ENCODE measurements at regions not wholly inside any gene's neighbourhood (a gene's known extent, or its start where the extent isn't known, plus 50 kb on each side); places are given as distances from the start of the nearest gene placed in this dataset.
"Not testable (repeated sequence)": the region's sequence is repeated elsewhere in the genome, so short reads cannot be mapped to it uniquely, and the experiment has no call there.

DNA sequence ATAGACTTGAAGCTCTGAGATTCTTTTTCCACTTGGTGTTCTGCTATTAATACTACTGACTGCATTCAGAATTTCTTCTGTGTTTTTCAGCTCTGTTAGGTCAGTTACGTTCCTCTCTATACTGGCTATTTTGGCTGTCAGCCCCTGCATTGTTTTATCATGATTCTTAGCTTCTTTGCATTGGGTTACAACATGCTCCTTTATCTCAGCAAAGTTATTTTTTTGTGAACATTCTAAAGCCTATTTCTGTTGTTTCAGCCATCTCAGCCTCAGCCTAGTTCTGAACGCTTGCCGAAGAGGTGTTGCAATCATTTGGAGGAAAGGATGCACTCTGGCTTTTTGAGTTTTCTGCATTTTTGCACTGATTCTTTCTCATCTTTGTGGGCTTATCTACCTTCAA, 201.5 kb upstream of the GNAI1 start:
- no peak overlapping the region for H3K4me3 ChIP-seq (ENCODE audit: low read depth, low read length)
- DNase-seq (ENCODE audit: low read depth): no peak
- in situ Hi-C loops (cut with HindIII; ENCODE audit: low sequenced_read_pairs): no loop called here
- TF ChIP-seq, protein P1, sequence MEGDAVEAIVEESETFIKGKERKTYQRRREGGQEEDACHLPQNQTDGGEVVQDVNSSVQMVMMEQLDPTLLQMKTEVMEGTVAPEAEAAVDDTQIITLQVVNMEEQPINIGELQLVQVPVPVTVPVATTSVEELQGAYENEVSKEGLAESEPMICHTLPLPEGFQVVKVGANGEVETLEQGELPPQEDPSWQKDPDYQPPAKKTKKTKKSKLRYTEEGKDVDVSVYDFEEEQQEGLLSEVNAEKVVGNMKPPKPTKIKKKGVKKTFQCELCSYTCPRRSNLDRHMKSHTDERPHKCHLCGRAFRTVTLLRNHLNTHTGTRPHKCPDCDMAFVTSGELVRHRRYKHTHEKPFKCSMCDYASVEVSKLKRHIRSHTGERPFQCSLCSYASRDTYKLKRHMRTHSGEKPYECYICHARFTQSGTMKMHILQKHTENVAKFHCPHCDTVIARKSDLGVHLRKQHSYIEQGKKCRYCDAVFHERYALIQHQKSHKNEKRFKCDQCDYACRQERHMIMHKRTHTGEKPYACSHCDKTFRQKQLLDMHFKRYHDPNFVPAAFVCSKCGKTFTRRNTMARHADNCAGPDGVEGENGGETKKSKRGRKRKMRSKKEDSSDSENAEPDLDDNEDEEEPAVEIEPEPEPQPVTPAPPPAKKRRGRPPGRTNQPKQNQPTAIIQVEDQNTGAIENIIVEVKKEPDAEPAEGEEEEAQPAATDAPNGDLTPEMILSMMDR (IDR thresholded peaks at IDR 0.05; ENCODE audit: low read depth, low read length, missing control alignments): no peak

DNA sequence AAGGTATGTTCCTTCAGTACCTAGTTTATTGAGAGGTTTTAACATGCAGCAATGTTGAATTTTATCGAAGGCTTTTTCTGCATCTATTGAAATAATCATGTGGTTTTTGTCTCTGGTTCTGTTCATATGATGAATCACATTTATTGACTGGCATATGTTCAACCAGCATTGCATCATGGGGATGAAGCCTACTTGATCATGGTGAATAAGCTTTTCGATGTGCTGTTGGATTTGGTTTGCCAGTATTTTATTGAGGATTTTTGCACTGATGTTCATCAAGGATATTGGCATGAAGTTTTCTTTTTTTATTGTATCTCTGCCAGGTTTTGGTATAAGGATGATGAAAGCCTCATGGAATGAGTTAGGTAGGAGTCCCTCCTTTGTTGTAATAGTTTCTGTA, 204.0 kb upstream of the GNAI1 start:
- in situ Hi-C loops (cut with HindIII; ENCODE audit: low sequenced_read_pairs): no loop called here
- DNase-seq (ENCODE audit: low read depth): no peak
- TF ChIP-seq, protein P1 (IDR thresholded peaks at IDR 0.05; ENCODE audit: low read depth, low read length, missing control alignments): no peak
- no peak overlapping the region for H3K4me3 ChIP-seq (ENCODE audit: low read depth, low read length)

DNA sequence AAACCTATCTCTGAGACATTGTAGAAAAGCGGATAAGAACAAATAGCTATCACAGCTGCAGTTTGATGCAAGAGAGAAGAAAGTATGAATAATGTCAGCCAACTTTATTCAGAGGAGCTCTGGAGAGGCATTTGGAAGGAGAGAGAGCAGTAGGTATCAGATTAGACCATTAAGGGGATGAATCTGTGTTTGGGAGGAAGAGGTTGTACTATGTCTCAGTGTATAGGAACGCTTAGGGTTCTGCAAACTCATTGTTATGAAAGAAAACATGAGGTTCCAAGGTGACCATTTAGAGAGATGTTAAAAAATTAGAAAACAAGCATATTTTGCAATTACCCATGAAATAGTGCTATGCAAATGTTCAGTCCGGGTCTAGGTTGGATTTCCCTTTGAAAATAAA, 207.5 kb upstream of the GNAI1 start:
- no peak overlapping the region for H3K4me3 ChIP-seq (ENCODE audit: low read depth, low read length)
- TF ChIP-seq, protein P1 (IDR thresholded peaks at IDR 0.05; ENCODE audit: low read depth, low read length, missing control alignments): no peak
- no peak for DNase-seq (ENCODE audit: low read depth)
- in situ Hi-C loops (cut with HindIII; ENCODE audit: low sequenced_read_pairs): no loop called here

DNA sequence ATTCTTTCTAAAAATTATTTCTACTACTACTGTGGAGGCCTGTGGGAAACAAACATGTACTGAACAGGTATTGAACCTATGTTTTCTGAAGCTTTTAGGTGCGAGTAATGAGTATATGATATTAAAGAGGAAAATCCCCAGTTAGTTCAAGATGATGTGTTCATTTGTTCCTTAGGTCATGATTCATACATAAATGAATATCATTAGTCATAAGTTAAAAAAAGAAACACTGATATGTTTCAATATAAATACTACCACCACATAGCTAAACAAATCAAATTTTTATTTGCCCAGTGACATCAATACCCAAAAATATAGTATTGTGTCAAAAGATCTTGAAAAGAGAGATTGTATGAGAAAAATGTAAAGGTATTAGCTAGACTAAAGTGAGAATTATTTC, 210.7 kb upstream of the GNAI1 start:
- DNase-seq (ENCODE audit: low read depth): no peak
- TF ChIP-seq, protein P1 (IDR thresholded peaks at IDR 0.05; ENCODE audit: low read depth, low read length, missing control alignments): no peak
- no peak overlapping the region for H3K4me3 ChIP-seq (ENCODE audit: low read depth, low read length)
- in situ Hi-C loops (cut with HindIII; ENCODE audit: low sequenced_read_pairs): no loop called here

DNA sequence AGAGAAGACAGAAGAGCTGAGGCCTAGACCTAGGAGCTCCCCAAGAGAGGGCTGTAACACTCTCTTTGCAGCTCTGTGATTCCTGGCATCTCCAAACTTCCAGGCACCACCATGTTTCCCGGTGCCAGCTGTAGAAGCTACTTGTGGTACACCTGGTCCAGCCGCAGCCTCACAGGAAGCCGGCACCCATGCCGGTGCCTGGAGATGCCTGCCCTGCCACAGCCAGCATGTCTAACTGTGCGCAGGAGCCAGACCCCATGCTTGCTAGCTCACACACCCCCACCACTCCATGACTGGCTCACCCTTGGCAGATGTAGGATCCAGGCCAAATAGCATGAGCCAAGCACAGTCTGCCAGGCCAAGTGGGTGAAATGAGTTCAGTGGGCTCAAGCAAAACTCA, 211.7 kb upstream of the GNAI1 start:
- TF ChIP-seq, protein P1 (IDR thresholded peaks at IDR 0.05; ENCODE audit: low read depth, low read length, missing control alignments): no peak
- DNase-seq (ENCODE audit: low read depth): no peak
- in situ Hi-C loops (cut with HindIII; ENCODE audit: low sequenced_read_pairs): no loop called here
- H3K4me3 ChIP-seq (ENCODE audit: low read depth, low read length): no peak overlapping the region

DNA sequence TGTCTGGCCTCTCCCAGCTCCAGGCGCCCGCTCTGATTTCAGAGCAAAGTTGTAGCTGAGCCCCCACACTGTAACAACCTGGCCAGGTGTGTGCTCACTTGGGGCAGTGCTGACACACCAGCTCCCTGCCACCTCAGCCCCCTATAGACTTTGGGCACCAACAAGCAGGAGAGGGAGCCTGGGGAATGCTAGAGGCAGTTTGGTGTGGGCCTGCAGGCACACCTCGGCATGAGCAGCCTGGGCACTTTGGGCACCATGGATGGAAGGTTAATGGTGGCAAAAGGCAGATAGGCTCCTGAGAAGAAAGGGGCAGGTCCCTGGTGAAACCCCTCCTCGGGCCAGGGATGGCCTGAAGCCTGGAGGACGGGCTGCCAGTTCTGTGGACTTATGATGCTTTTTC, 212.7 kb upstream of the GNAI1 start:
- in situ Hi-C loops (cut with HindIII; ENCODE audit: low sequenced_read_pairs): no loop called here
- TF ChIP-seq, protein P1 (IDR thresholded peaks at IDR 0.05; ENCODE audit: low read depth, low read length, missing control alignments): no peak
- no peak for DNase-seq (ENCODE audit: low read depth)
- H3K4me3 ChIP-seq (ENCODE audit: low read depth, low read length): no peak overlapping the region

DNA sequence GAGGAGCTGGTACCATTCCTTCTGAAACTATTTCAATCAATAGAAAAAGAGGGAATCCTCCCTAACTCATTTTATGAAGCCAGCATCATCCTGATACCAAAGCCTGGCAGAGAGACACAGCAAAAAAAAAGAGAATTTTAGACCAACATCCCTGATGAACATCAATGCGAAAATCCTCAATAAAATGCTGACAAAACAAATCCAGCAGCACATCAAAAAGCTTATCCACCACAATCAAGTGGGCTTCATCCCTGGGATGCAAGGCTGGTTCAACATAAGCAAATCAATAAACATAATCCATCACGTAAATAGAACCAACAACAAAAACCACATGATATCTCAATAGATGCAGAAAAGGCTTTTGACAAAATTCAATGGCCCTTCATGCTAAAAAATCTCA, 216.0 kb upstream of the GNAI1 start:
- DNase-seq (ENCODE audit: low read depth); H3K4me3 ChIP-seq (ENCODE audit: low read depth, low read length); in situ Hi-C loops (cut with HindIII; ENCODE audit: low sequenced_read_pairs): not testable (repeated sequence)

DNA sequence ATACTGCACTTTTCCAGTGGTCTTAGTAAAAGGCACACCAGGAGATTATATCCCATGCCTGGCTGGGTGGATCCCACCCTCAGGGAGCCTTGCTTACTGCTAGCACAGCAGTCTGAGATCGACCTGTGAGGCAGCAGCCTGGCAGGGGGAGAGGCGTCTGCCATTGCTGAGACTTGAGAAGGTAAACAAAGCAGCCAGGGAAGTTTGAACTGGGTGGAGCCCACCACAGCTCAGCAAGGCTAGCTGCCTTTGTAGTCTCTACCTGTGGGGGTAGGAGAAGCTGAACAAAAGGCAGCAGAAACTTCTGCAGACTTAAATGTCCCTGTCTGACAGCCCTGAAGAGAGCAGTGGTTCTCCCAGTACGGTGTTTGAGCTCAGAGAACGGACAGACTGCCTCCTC, 219.3 kb upstream of the GNAI1 start:
- DNase-seq (ENCODE audit: low read depth); H3K4me3 ChIP-seq (ENCODE audit: low read depth, low read length); in situ Hi-C loops (cut with HindIII; ENCODE audit: low sequenced_read_pairs): not testable (repeated sequence)

Data from astrocyte of the cerebellum (primary cell).